Suprapubic skin (tissue), 4 donors: ENCODE measurements at regions not wholly inside any gene's neighbourhood (a gene's known extent, or its start where the extent isn't known, plus 50 kb on each side); places are given as distances from the start of the nearest gene placed in this dataset.

ENCODE experiments used
- DNase-seq, 2 donors: peaks; one replicate each; pipeline ENCODE4 v3.0.0-alpha.2; 2019; ENCODE audit warnings: low spot score in 2 of 2
- H3K27ac ChIP-seq: fragments of 200-600 bp; sonication (generic); one replicate; pipeline ENCODE4 v1.5.1; 2019
- H3K27me3 ChIP-seq: fragments of 200-600 bp; sonication (generic); one replicate; pipeline ENCODE4 v1.5.1; 2019
- H3K36me3 ChIP-seq: fragments of 200-600 bp; sonication (generic); one replicate; pipeline ENCODE4 v1.5.1; 2019
- H3K4me1 ChIP-seq: fragments of 200-600 bp; sonication (generic); one replicate; pipeline ENCODE4 v1.5.1; 2019
- H3K4me3 ChIP-seq: fragments of 200-600 bp; sonication (generic); one replicate; pipeline ENCODE4 v1.5.1; 2019; ENCODE audit warnings: mild to moderate bottlenecking
- H3K9me3 ChIP-seq: fragments of 200-600 bp; sonication (generic); one replicate; pipeline ENCODE4 v1.5.1; 2019
- EP300 ChIP-seq: sonication (generic); formaldehyde crosslinking; IDR thresholded peaks from one replicate; pipeline ENCODE4 v1.6.1; 2017; ENCODE audit warnings: antibody characterized with exemption
- POLR2A ChIP-seq, 2 donors: fragments of 450-650 bp; IDR thresholded peaks; one replicate each; pipeline ENCODE4 v1.6.1; 2017; ENCODE audit warnings: antibody characterized with exemption in 2 of 2, mild to moderate bottlenecking in 2 of 2, moderate library complexity in 2 of 2
- POLR2AphosphoS5 ChIP-seq, 3 donors: sonication (generic); formaldehyde crosslinking; IDR thresholded peaks; one replicate each; pipeline ENCODE4 v1.6.1; 2017; ENCODE audit warnings: antibody characterized with exemption in 3 of 3
- WGBS: methylation state at CpG from one replicate; pipeline ENCODE4 v1.1.5; 2018; 5-methylcytosine and 5-hydroxymethylcytosine counted together
- TF ChIP-seq, protein P1 (sequence below), 2 donors: fragments of 200-600 bp in 1 of 2; fragments of 450-650 bp in 1 of 2; sonication (generic) in 1 of 2; IDR thresholded peaks; one replicate each; pipeline ENCODE4 v1.5.1; 2016 to 2019; ENCODE audit warnings: antibody characterized with exemption in 2 of 2, mild to moderate bottlenecking in 1 of 2, moderate library complexity in 1 of 2

- Histone ChIP-seq H3K36me3 (no peaks in the 10 kb centered on the region), H3K4me3 (no peak overlapping the region), H3K27me3 (no peaks in the 10 kb centered on the region), H3K4me1 (no peaks in the 10 kb centered on the region), H3K9me3 (no peaks in the 10 kb centered on the region), H3K27ac (no peak overlapping the region)
- no peak for DNase-seq
- WGBS: 84% methylated on average over 4 of the region's 4 CpGs
- TF ChIP-seq POLR2A (IDR thresholded peaks at IDR 0.05) (no peak), POLR2AphosphoS5 (IDR thresholded peaks at IDR 0.05) (no peak), EP300 (no peak)
- TF ChIP-seq, protein P1, sequence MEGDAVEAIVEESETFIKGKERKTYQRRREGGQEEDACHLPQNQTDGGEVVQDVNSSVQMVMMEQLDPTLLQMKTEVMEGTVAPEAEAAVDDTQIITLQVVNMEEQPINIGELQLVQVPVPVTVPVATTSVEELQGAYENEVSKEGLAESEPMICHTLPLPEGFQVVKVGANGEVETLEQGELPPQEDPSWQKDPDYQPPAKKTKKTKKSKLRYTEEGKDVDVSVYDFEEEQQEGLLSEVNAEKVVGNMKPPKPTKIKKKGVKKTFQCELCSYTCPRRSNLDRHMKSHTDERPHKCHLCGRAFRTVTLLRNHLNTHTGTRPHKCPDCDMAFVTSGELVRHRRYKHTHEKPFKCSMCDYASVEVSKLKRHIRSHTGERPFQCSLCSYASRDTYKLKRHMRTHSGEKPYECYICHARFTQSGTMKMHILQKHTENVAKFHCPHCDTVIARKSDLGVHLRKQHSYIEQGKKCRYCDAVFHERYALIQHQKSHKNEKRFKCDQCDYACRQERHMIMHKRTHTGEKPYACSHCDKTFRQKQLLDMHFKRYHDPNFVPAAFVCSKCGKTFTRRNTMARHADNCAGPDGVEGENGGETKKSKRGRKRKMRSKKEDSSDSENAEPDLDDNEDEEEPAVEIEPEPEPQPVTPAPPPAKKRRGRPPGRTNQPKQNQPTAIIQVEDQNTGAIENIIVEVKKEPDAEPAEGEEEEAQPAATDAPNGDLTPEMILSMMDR (IDR thresholded peaks at IDR 0.05): no peak
Observed at GRCh38 chr2:118604371-118604770, 243.1 kb downstream of the EN1 start.

GRCh38 chr2:118599141-118599540 lies 248.3 kb downstream of the EN1 start:
- no peaks in the 10 kb centered on the region for H3K9me3 ChIP-seq
- TF ChIP-seq POLR2A (IDR thresholded peaks at IDR 0.05) (no peak), EP300 (no peak), POLR2AphosphoS5 (IDR thresholded peaks at IDR 0.05) (no peak)
- TF ChIP-seq, protein P1 (IDR thresholded peaks at IDR 0.05): no peak
- DNase-seq: no peak
- H3K4me1 ChIP-seq: no peaks in the 10 kb centered on the region
- 90% methylated on average over 3 of the region's 3 CpGs for WGBS
- H3K27me3 ChIP-seq: no peaks in the 10 kb centered on the region
- H3K4me3 ChIP-seq: no peak overlapping the region
- no peak overlapping the region for H3K27ac ChIP-seq
- H3K36me3 ChIP-seq: no peaks in the 10 kb centered on the region

DNA sequence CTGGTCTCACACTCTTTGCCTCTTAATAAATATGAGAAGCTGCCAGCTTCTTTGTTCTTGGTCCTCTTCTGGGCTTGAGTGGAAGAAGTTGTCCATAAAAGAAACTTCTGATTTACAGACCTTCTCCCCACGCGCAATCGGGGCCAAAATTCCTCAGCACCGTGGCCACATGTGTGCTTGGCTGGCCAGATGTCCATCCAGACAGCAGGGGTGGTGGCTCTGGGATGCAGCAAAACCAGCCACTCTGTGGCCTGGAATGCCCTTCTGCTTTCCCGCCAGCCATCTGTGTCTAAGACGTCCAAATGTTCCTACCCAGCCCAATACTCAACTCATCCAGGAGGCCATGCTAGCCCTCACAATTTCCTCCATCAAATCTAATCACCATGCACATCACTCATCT lies 250.8 kb downstream of the EN1 start:
- no peak overlapping the region for H3K27ac ChIP-seq
- H3K4me3 ChIP-seq: no peak overlapping the region
- H3K27me3 ChIP-seq: no peaks in the 10 kb centered on the region
- WGBS: 81% methylated on average over 6 of the region's 6 CpGs
- TF ChIP-seq, protein P1 (IDR thresholded peaks at IDR 0.05): no peak
- TF ChIP-seq EP300 (no peak), POLR2A (IDR thresholded peaks at IDR 0.05) (no peak), POLR2AphosphoS5 (IDR thresholded peaks at IDR 0.05) (no peak)
- no peaks in the 10 kb centered on the region for H3K36me3 ChIP-seq
- no peaks in the 10 kb centered on the region for H3K9me3 ChIP-seq
- DNase-seq: no peak
- no peaks in the 10 kb centered on the region for H3K4me1 ChIP-seq

- no peaks in the 10 kb centered on the region for H3K4me1 ChIP-seq
- no peaks in the 10 kb centered on the region for H3K36me3 ChIP-seq
- H3K27me3 ChIP-seq: peaks cover 3% of the 10 kb centered on the region
- no peaks in the 10 kb centered on the region for H3K9me3 ChIP-seq
- WGBS: 92% methylated on average over 1 of the region's 1 CpG
- H3K27ac ChIP-seq: no peak overlapping the region
- DNase-seq: no peak
- no peak for TF ChIP-seq POLR2A (IDR thresholded peaks at IDR 0.05)
- TF ChIP-seq, protein P1 (IDR thresholded peaks at IDR 0.05): no peak
- TF ChIP-seq POLR2AphosphoS5 (IDR thresholded peaks at IDR 0.05): no peak
- TF ChIP-seq EP300: no peak
- no peak overlapping the region for H3K4me3 ChIP-seq
Observed at GRCh38 chr2:118593257-118593656, 254.2 kb downstream of the EN1 start.

DNA sequence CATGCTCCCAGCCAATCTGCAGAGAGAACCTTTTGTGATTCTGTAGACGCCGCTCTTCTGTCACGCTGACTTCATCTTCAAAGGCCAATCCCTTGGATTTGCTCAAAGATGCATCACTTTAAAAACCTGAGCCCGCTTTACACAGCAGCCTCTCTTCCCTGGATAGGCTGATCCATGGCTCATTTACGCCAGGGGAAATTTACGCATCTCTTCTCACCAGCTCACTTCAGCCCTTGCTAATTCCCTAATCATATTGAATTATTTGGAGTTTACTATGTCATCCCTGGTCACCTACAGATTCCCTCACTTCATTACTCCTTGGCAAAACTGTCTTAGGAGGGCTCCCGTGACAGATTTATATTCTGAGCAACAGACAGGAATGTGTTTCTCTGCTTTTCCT lies 256.2 kb downstream of the EN1 start:
- H3K27ac ChIP-seq: no peak overlapping the region
- no peaks in the 10 kb centered on the region for H3K36me3 ChIP-seq
- no peaks in the 10 kb centered on the region for H3K4me1 ChIP-seq
- H3K27me3 ChIP-seq: peaks cover 3% of the 10 kb centered on the region
- H3K9me3 ChIP-seq: no peaks in the 10 kb centered on the region
- no peak for DNase-seq
- WGBS: 77% methylated on average over 7 of the region's 7 CpGs
- H3K4me3 ChIP-seq: no peak overlapping the region
- TF ChIP-seq POLR2A (IDR thresholded peaks at IDR 0.05) (no peak), POLR2AphosphoS5 (IDR thresholded peaks at IDR 0.05) (no peak), EP300 (no peak)
- TF ChIP-seq, protein P1 (IDR thresholded peaks at IDR 0.05): no peak
